RWPE2 (cell line): ENCODE measurements at regions not wholly inside any gene's neighbourhood (a gene's known extent, or its start where the extent isn't known, plus 50 kb on each side); places are given as distances from the start of the nearest gene placed in this dataset.

Source experiments
- ATAC-seq: fragments of 200-7000 bp; cut with Tn5 transposase; 3 replicates; pipeline ENCODE4 v1.9.1; 2021; ENCODE audit warnings: low read depth
- DNase-seq: peaks from one replicate; pipeline ENCODE4 v3.0.0-alpha.2; 2020; ENCODE audit warnings: low spot score
- H3K27ac ChIP-seq: fragments of 450-650 bp; 2 replicates; pipeline ENCODE4 v1.5.1; 2017; ENCODE audit warnings: mild to moderate bottlenecking; ENCODE audit not compliant: poor library complexity, severe bottlenecking
- H3K27me3 ChIP-seq: fragments of 250-450 bp; sonication (Bioruptor Pico); 2 replicates; pipeline ENCODE4 v1.5.1; 2021; ENCODE audit warnings: mild to moderate bottlenecking, moderate library complexity; ENCODE audit not compliant: insufficient read depth, poor library complexity, severe bottlenecking
- H3K36me3 ChIP-seq: fragments of 250-450 bp; sonication (Bioruptor Pico); 2 replicates; pipeline ENCODE4 v1.5.1; 2020; ENCODE audit warnings: low read depth, mild to moderate bottlenecking, moderate library complexity
- H3K4me1 ChIP-seq: fragments of 250-450 bp; sonication (Bioruptor Pico); 2 replicates; pipeline ENCODE4 v1.5.1; 2021; ENCODE audit warnings: mild to moderate bottlenecking, moderate library complexity; ENCODE audit not compliant: insufficient read depth, poor library complexity, severe bottlenecking
- H3K4me3 ChIP-seq: fragments of 250-450 bp; sonication (Bioruptor Pico); 2 replicates; pipeline ENCODE4 v1.5.1; 2021; ENCODE audit warnings: mild to moderate bottlenecking, moderate library complexity; ENCODE audit not compliant: severe bottlenecking
- H3K9me3 ChIP-seq: fragments of 250-450 bp; sonication (Bioruptor Pico); 2 replicates; pipeline ENCODE4 v1.5.1; 2021; ENCODE audit warnings: mild to moderate bottlenecking, moderate library complexity; ENCODE audit not compliant: severe bottlenecking
- CTCF ChIP-seq: fragments of 450-650 bp; IDR thresholded peaks from one replicate; pipeline ENCODE4 v1.5.1; 2017; ENCODE audit warnings: mild to moderate bottlenecking, moderate library complexity; ENCODE audit not compliant: poor library complexity, severe bottlenecking

GRCh38 chr6:126826166-126826714 is 292.2 kb upstream of the RSPO3 start:
- H3K9me3 ChIP-seq = no peaks in the 10 kb centered on the region
- no peak for ATAC-seq
- no peaks in the 10 kb centered on the region for H3K36me3 ChIP-seq
- no peak for DNase-seq
- no peak overlapping the region for H3K27ac ChIP-seq
- TF ChIP-seq CTCF = no peak
- no peaks in the 10 kb centered on the region for H3K27me3 ChIP-seq
- no peak overlapping the region for H3K4me3 ChIP-seq
- H3K4me1 ChIP-seq = no peaks in the 10 kb centered on the region

- Histone ChIP-seq H3K4me1 (no peaks in the 10 kb centered on the region), H3K9me3 (no peaks in the 10 kb centered on the region), H3K4me3 (no peak overlapping the region), H3K27me3 (no peaks in the 10 kb centered on the region), H3K27ac (no peak overlapping the region), H3K36me3 (no peaks in the 10 kb centered on the region)
- TF ChIP-seq CTCF = no peak
- DNase-seq = no peak
- ATAC-seq = no peak
Observed at GRCh38 chr6:126831461-126831860, 287.0 kb upstream of the RSPO3 start.

GRCh38 chr6:126842769-126843168 is 275.7 kb upstream of the RSPO3 start:
- no peak overlapping the region for H3K4me3 ChIP-seq
- no peaks in the 10 kb centered on the region for H3K36me3 ChIP-seq
- no peaks in the 10 kb centered on the region for H3K9me3 ChIP-seq
- H3K27me3 ChIP-seq = no peaks in the 10 kb centered on the region
- TF ChIP-seq CTCF = no peak
- H3K27ac ChIP-seq = no peak overlapping the region
- ATAC-seq (no peak), DNase-seq (no peak)
- H3K4me1 ChIP-seq = no peaks in the 10 kb centered on the region

- no peak overlapping the region for H3K27ac ChIP-seq
- H3K9me3 ChIP-seq = no peaks in the 10 kb centered on the region
- no peak for TF ChIP-seq CTCF
- DNase-seq (no peak), ATAC-seq (no peak)
- no peaks in the 10 kb centered on the region for H3K36me3 ChIP-seq
- no peak overlapping the region for H3K4me3 ChIP-seq
- H3K4me1 ChIP-seq = no peaks in the 10 kb centered on the region
- H3K27me3 ChIP-seq = no peaks in the 10 kb centered on the region
Observed at GRCh38 chr6:126848119-126848518, 270.4 kb upstream of the RSPO3 start.

GRCh38 chr6:126867641-126868040 is 250.8 kb upstream of the RSPO3 start:
- ATAC-seq (no peak), DNase-seq (no peak)
- H3K4me3 ChIP-seq = no peak overlapping the region
- H3K27me3 ChIP-seq = no peaks in the 10 kb centered on the region
- no peak for TF ChIP-seq CTCF
- no peaks in the 10 kb centered on the region for H3K9me3 ChIP-seq
- no peak overlapping the region for H3K27ac ChIP-seq
- no peaks in the 10 kb centered on the region for H3K36me3 ChIP-seq
- H3K4me1 ChIP-seq = no peaks in the 10 kb centered on the region
